ENCODE measurements at regions not wholly inside any gene's neighbourhood (a gene's known extent, or its start where the extent isn't known, plus 50 kb on each side); places are given as distances from the start of the nearest gene placed in this dataset.

- H3K4me3 ChIP-seq (ENCODE audit: low read depth, low read length) = no peak overlapping the region
Observed at GRCh38 chr12:30041096-30041495, 257.4 kb upstream of the TMTC1 start.

- no peak overlapping the region for H3K4me3 ChIP-seq (ENCODE audit: low read depth, low read length)
Observed at GRCh38 chr12:30030693-30031374, 247.1 kb upstream of the TMTC1 start.

GRCh38 chr12:30026621-30027234 is 243.0 kb upstream of the TMTC1 start:
- no peak overlapping the region for H3K4me3 ChIP-seq (ENCODE audit: low read depth, low read length)

GRCh38 chr12:30025317-30025716 is 241.6 kb upstream of the TMTC1 start:
- H3K4me3 ChIP-seq (ENCODE audit: low read depth, low read length) = no peak overlapping the region

GRCh38 chr12:30023186-30023585 is 239.4 kb upstream of the TMTC1 start:
- no peak overlapping the region for H3K4me3 ChIP-seq (ENCODE audit: low read depth, low read length)

GRCh38 chr12:30021051-30021833 is 237.5 kb upstream of the TMTC1 start:
- no peak overlapping the region for H3K4me3 ChIP-seq (ENCODE audit: low read depth, low read length)

- no peak overlapping the region for H3K4me3 ChIP-seq (ENCODE audit: low read depth, low read length)
Observed at GRCh38 chr12:30019366-30020140, 235.8 kb upstream of the TMTC1 start.

- H3K4me3 ChIP-seq (ENCODE audit: low read depth, low read length) = no peak overlapping the region
Observed at GRCh38 chr12:30016540-30017055, 232.9 kb upstream of the TMTC1 start.

- H3K4me3 ChIP-seq (ENCODE audit: low read depth, low read length) = no peak overlapping the region
Observed at GRCh38 chr12:30015631-30016337, 232.0 kb upstream of the TMTC1 start.

- H3K4me3 ChIP-seq (ENCODE audit: low read depth, low read length) = no peak overlapping the region
Observed at GRCh38 chr12:30014991-30015390, 231.2 kb upstream of the TMTC1 start.

GRCh38 chr12:30012816-30013450 is 229.2 kb upstream of the TMTC1 start:
- H3K4me3 ChIP-seq (ENCODE audit: low read depth, low read length) = no peak overlapping the region

GRCh38 chr12:30010071-30011052 is 226.6 kb upstream of the TMTC1 start:
- H3K4me3 ChIP-seq (ENCODE audit: low read depth, low read length) = no peak overlapping the region

- no peak overlapping the region for H3K4me3 ChIP-seq (ENCODE audit: low read depth, low read length)
Observed at GRCh38 chr12:30006021-30006420, 222.3 kb upstream of the TMTC1 start.

GRCh38 chr12:30003321-30003720 is 219.6 kb upstream of the TMTC1 start:
- H3K4me3 ChIP-seq (ENCODE audit: low read depth, low read length) = no peak overlapping the region

- no peak overlapping the region for H3K4me3 ChIP-seq (ENCODE audit: low read depth, low read length)
Observed at GRCh38 chr12:30002677-30003076, 218.9 kb upstream of the TMTC1 start.

- no peak overlapping the region for H3K4me3 ChIP-seq (ENCODE audit: low read depth, low read length)
Observed at GRCh38 chr12:30000401-30000800, 216.7 kb upstream of the TMTC1 start.

- H3K4me3 ChIP-seq (ENCODE audit: low read depth, low read length) = no peak overlapping the region
Observed at GRCh38 chr12:29996993-29997392, 213.3 kb upstream of the TMTC1 start.

GRCh38 chr12:29992366-29992765 is 208.6 kb upstream of the TMTC1 start:
- no peak overlapping the region for H3K4me3 ChIP-seq (ENCODE audit: low read depth, low read length)

- no peak overlapping the region for H3K4me3 ChIP-seq (ENCODE audit: low read depth, low read length)
Observed at GRCh38 chr12:29991924-29992323, 208.2 kb upstream of the TMTC1 start.
